ENCODE measurements at regions not wholly inside any gene's neighbourhood (a gene's known extent, or its start where the extent isn't known, plus 50 kb on each side); places are given as distances from the start of the nearest gene placed in this dataset.

- no peak for DNase-seq
- intact Hi-C loops (cut with DNase I; ENCODE audit: low total_unique reads) (no loop called here), in situ Hi-C loops (cut with MboI; ENCODE audit: low sequenced_read_pairs in 4 of 4) (no loop called here)
- TF ChIP-seq, protein P1, sequence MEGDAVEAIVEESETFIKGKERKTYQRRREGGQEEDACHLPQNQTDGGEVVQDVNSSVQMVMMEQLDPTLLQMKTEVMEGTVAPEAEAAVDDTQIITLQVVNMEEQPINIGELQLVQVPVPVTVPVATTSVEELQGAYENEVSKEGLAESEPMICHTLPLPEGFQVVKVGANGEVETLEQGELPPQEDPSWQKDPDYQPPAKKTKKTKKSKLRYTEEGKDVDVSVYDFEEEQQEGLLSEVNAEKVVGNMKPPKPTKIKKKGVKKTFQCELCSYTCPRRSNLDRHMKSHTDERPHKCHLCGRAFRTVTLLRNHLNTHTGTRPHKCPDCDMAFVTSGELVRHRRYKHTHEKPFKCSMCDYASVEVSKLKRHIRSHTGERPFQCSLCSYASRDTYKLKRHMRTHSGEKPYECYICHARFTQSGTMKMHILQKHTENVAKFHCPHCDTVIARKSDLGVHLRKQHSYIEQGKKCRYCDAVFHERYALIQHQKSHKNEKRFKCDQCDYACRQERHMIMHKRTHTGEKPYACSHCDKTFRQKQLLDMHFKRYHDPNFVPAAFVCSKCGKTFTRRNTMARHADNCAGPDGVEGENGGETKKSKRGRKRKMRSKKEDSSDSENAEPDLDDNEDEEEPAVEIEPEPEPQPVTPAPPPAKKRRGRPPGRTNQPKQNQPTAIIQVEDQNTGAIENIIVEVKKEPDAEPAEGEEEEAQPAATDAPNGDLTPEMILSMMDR (IDR thresholded peaks at IDR 0.05 in 4 of 5, conservative IDR thresholded peaks at IDR 0.05 in 1 of 5) = no peak
- no peak for TF ChIP-seq POLR2A (IDR thresholded peaks at IDR 0.05)
- Histone ChIP-seq H3K9me3 (no peaks in the 10 kb centered on the region), H3K27me3 (no peaks in the 10 kb centered on the region), H3K4me1 (no peaks in the 10 kb centered on the region), H3K36me3 (no peaks in the 10 kb centered on the region), H3K4me3 (no peak overlapping the region), H3K27ac (no peak overlapping the region)
- no peak for ATAC-seq
Measured at GRCh38 chr5:2158767-2159166, 276.0 kb upstream of the IRX4 start.

DNA sequence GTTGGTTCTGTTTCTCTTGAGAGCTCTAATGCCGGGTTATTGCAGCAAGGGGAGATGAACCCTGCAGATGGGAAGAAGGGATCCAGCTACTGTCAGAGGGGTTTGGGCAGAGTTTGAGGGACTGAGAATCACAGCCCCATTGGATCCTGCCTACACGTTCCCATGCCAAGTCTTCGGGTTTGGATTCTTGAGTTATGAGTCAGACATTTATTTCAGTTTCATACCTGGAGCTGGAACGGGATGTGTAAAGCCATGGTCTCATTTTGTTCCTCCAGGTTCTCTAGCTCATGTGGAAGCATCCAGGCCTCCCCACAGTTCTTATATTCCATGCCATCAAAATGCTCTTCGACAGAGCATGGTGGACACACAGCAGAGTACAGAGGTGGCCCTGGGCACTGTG is 275.4 kb upstream of the IRX4 start:
- H3K27ac ChIP-seq = no peak overlapping the region
- ATAC-seq (no peak), DNase-seq (no peak)
- intact Hi-C loops (cut with DNase I; ENCODE audit: low total_unique reads) (no loop called here), in situ Hi-C loops (cut with MboI; ENCODE audit: low sequenced_read_pairs in 4 of 4) (no loop called here)
- no peaks in the 10 kb centered on the region for H3K27me3 ChIP-seq
- H3K4me3 ChIP-seq = no peak overlapping the region
- H3K36me3 ChIP-seq = no peaks in the 10 kb centered on the region
- no peaks in the 10 kb centered on the region for H3K4me1 ChIP-seq
- no peaks in the 10 kb centered on the region for H3K9me3 ChIP-seq
- TF ChIP-seq, protein P1 (IDR thresholded peaks at IDR 0.05 in 4 of 5, conservative IDR thresholded peaks at IDR 0.05 in 1 of 5) = no peak
- no peak for TF ChIP-seq POLR2A (IDR thresholded peaks at IDR 0.05)

DNA sequence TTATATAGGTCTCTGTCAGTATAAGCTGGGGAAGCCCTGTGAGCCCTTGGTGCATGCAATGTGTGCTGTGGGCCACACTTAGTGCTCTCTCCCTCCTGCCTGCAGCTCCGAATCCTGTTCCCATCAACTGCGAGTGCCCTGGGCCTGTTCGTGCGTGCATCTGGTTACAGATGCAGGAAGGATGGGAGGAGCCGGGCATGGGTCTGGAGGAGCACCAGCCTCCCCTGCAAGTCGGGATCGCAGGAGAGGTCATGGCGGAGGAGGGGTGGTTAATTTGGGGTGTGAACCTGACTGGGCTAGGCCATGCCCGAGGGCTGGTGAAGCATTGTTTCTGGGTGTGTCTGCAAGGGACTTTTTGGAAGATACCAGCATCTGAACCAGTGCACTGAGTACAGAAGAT is 274.6 kb upstream of the IRX4 start:
- TF ChIP-seq POLR2A (IDR thresholded peaks at IDR 0.05) = no peak
- Histone ChIP-seq H3K9me3 (no peaks in the 10 kb centered on the region), H3K36me3 (no peaks in the 10 kb centered on the region), H3K27me3 (no peaks in the 10 kb centered on the region), H3K4me1 (no peaks in the 10 kb centered on the region), H3K4me3 (no peak overlapping the region), H3K27ac (no peak overlapping the region)
- in situ Hi-C loops (cut with MboI; ENCODE audit: low sequenced_read_pairs in 4 of 4) (no loop called here), intact Hi-C loops (cut with DNase I; ENCODE audit: low total_unique reads) (no loop called here)
- ATAC-seq (no peak), DNase-seq (no peak)

DNA sequence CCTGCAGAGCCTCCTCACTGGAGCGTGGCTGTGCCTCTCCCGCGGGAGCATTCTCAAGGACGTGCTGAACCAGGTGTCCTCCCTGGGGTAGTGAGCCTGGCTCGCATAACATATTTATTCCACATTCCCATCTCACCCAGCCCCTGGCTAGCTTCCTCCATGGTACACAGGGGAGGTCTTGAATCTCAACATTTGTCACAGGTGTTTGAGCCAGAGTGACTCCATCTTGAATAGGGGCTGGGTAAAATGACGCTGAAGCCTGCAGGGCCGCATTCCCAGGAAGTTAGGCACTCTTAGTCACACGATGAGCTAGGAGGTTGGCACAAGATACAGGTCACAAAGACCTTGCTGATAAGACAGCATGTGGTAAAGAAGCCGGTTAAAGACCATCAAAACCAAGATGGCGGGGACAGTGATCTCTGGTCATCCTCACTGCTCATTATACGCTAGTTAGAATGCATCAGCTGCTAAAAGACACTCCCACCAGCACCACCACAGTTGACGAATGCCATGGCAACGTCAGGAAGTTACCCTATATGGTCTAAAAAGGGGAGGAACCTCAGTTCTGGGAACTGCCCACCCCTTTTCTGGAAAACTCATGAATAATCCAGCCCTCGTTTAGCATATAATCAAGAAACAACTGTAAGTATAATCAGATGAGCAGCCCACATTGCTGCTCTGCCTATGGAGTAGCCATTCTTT is 273.8 kb upstream of the IRX4 start:
- TF ChIP-seq, protein P1 (IDR thresholded peaks at IDR 0.05 in 4 of 5, conservative IDR thresholded peaks at IDR 0.05 in 1 of 5) = no peak
- no peak for TF ChIP-seq POLR2A (IDR thresholded peaks at IDR 0.05)
- Histone ChIP-seq H3K9me3 (no peaks in the 10 kb centered on the region), H3K36me3 (no peaks in the 10 kb centered on the region), H3K27me3 (no peaks in the 10 kb centered on the region), H3K27ac (no peak overlapping the region), H3K4me1 (no peaks in the 10 kb centered on the region), H3K4me3 (no peak overlapping the region)
- intact Hi-C loops (cut with DNase I; ENCODE audit: low total_unique reads) (no loop called here), in situ Hi-C loops (cut with MboI; ENCODE audit: low sequenced_read_pairs in 4 of 4) (no loop called here)
- DNase-seq (no peak), ATAC-seq (no peak)

GRCh38 chr5:2155556-2155955 is 272.8 kb upstream of the IRX4 start:
- intact Hi-C loops (cut with DNase I; ENCODE audit: low total_unique reads) = no loop called here
- Histone ChIP-seq H3K27me3 (peaks cover 0 to 4% (median 0%) of the 10 kb centered on the region in 3 donors), H3K9me3 (no peaks in the 10 kb centered on the region), H3K4me1 (no peaks in the 10 kb centered on the region), H3K4me3 (no peak overlapping the region), H3K36me3 (no peaks in the 10 kb centered on the region), H3K27ac (no peak overlapping the region)
- ATAC-seq (no peak), DNase-seq (no peak)
- TF ChIP-seq, protein P1 (IDR thresholded peaks at IDR 0.05 in 4 of 5, conservative IDR thresholded peaks at IDR 0.05 in 1 of 5) = no peak
- no peak for TF ChIP-seq POLR2A (IDR thresholded peaks at IDR 0.05)
- in situ Hi-C loops (cut with MboI; ENCODE audit: low sequenced_read_pairs in 4 of 4) = no loop called here
